ENCODE measurements at regions not wholly inside any gene's neighbourhood (a gene's known extent, or its start where the extent isn't known, plus 50 kb on each side); places are given as distances from the start of the nearest gene placed in this dataset.

- TF ChIP-seq CTCF (IDR thresholded peaks at IDR 0.05; ENCODE audit: extremely low read depth, missing control alignments) = no peak
- no peak for DNase-seq (ENCODE audit: low spot score)
Observed at GRCh38 chr21:32167513-32167912, 111.3 kb downstream of the MIS18A start.

GRCh38 chr21:32163386-32163785, 115.5 kb downstream of the MIS18A start:
- no peak for DNase-seq (ENCODE audit: low spot score)
- TF ChIP-seq CTCF (IDR thresholded peaks at IDR 0.05; ENCODE audit: extremely low read depth, missing control alignments) = no peak

- DNase-seq (ENCODE audit: low spot score) = no peak
- no peak for TF ChIP-seq CTCF (IDR thresholded peaks at IDR 0.05; ENCODE audit: extremely low read depth, missing control alignments)
Observed at GRCh38 chr21:32162727-32163320, 116.0 kb downstream of the MIS18A start.

GRCh38 chr21:32155226-32155625, 123.6 kb downstream of the MIS18A start:
- no peak for DNase-seq (ENCODE audit: low spot score)
- no peak for TF ChIP-seq CTCF (IDR thresholded peaks at IDR 0.05; ENCODE audit: extremely low read depth, missing control alignments)

- DNase-seq (ENCODE audit: low spot score) = no peak
- TF ChIP-seq CTCF (IDR thresholded peaks at IDR 0.05; ENCODE audit: extremely low read depth, missing control alignments) = no peak
Observed at GRCh38 chr21:32147041-32147440, 131.8 kb downstream of the MIS18A start.

DNA sequence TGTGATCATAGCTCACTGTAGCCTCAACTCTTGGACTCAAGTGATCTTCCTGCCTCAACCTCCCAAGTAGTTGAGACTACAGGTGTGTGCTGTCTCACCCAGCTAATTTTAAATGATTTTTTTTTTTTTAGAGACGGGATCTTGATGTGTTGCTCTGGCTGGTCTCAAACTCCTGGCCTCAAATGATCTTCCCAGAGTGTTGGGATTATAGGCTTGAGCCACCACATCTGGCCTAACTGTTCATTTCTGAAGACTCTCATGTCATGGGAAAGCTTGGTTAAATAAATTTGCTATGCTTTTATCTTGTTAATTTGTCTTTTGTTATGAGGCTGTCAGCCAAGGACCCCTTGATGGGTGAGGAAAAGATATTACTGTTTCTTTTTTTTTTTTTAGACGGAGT, 134.0 kb downstream of the MIS18A start:
- TF ChIP-seq CTCF (IDR thresholded peaks at IDR 0.05; ENCODE audit: extremely low read depth, missing control alignments) = no peak
- DNase-seq (ENCODE audit: low spot score) = no peak

GRCh38 chr21:32143241-32143939, 135.5 kb downstream of the MIS18A start:
- TF ChIP-seq CTCF (IDR thresholded peaks at IDR 0.05; ENCODE audit: extremely low read depth, missing control alignments) = no peak
- DNase-seq (ENCODE audit: low spot score) = no peak
